Keratinocyte (primary cell): ENCODE measurements at regions not wholly inside any gene's neighbourhood (a gene's known extent, or its start where the extent isn't known, plus 50 kb on each side); places are given as distances from the start of the nearest gene placed in this dataset.

Experiments
- CTCF ChIP-seq, 3 experiments: IDR thresholded peaks in 1 of 3; conservative IDR thresholded peaks in 1 of 3; optimal IDR thresholded peaks in 1 of 3; 2 replicates in 2 of 3; 3 replicates in 1 of 3; pipeline versions ENCODE3 to v1.5.1; 2011; ENCODE audit warnings: low read length in 3 of 3, mild to moderate bottlenecking in 3 of 3, moderate library complexity in 2 of 3, control low read depth in 1 of 3, inconsistent platforms in 1 of 3; ENCODE audit not compliant: insufficient read depth in 2 of 3; ENCODE audit errors: extremely low read depth in 1 of 3
- EZH2 ChIP-seq: IDR thresholded peaks from one replicate; pipeline ENCODE4 v1.6.1; 2012; ENCODE audit warnings: inconsistent platforms, mild to moderate bottlenecking, low read length, moderate library complexity

DNA sequence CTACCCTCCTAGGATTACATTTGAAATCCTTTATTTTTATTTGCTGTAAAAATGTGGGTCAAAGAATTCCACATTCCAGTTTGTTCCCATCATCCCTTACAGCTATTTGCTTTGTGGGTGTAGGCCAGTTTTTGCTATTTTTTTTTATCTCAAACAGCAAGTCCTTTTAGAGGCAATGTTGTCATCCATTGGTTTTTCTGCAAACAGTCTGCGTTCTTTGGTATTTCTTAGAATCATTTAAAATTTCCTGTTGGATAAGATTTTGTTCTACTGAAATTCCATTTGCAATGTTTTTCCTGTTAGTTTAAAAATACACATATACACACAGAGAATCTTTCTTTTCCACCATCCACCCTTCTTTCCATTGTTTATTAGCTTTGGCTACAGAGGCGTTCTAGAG lies 53.3 kb upstream of the STK38L start:
- TF ChIP-seq EZH2, result no peak
- no peak for TF ChIP-seq CTCF (optimal IDR thresholded peaks at IDR 0.05 in 1 of 3, IDR thresholded peaks at IDR 0.05 in 1 of 3, conservative IDR thresholded peaks at IDR 0.05 in 1 of 3; ENCODE audit: extremely low read depth in 1 of 3, insufficient read depth in 2 of 3, low read length in 3 of 3)
